GM23338 (cell line): ENCODE measurements at regions not wholly inside any gene's neighbourhood (a gene's known extent, or its start where the extent isn't known, plus 50 kb on each side); places are given as distances from the start of the nearest gene placed in this dataset.
A peak's percentile ranks its signal among the peaks of the same experiment; 100 is the strongest.

Experiments
- ATAC-seq: fragments of 200-7000 bp; cut with Tn5 transposase; 3 replicates; pipeline ENCODE4 v1.9.1; 2020
- DNase-seq: peaks from one replicate; pipeline ENCODE4 v3.0.0-alpha.2; 2015; ENCODE audit warnings: low spot score
- H2AFZ ChIP-seq: fragments of 200-600 bp; sonication (generic); 2 replicates; pipeline ENCODE4 v1.8.0; 2016; ENCODE audit warnings: antibody characterized with exemption, mild to moderate bottlenecking, moderate library complexity
- H3F3A ChIP-seq: fragments of 200-600 bp; sonication (generic); replicated peaks from 2 replicates; pipeline ENCODE4 v1.8.0; 2017; ENCODE audit warnings: antibody characterized with exemption, mixed run types, low read depth
- H3K27ac ChIP-seq: fragments of 200-600 bp; sonication (generic); 2 replicates; pipeline ENCODE4 v1.6.1; 2016; ENCODE audit warnings: low read depth
- H3K27me3 ChIP-seq: fragments of 200-600 bp; sonication (generic); 2 replicates; pipeline ENCODE4 v1.8.0; 2016; ENCODE audit warnings: mild to moderate bottlenecking, mixed run types, moderate library complexity; ENCODE audit not compliant: insufficient read depth
- H3K36me3 ChIP-seq: fragments of 200-600 bp; sonication (generic); 2 replicates; pipeline ENCODE4 v1.8.0; 2016; ENCODE audit warnings: mild to moderate bottlenecking; ENCODE audit not compliant: insufficient read depth
- H3K4me1 ChIP-seq: fragments of 200-600 bp; sonication (generic); 2 replicates; pipeline ENCODE4 v1.8.0; 2016; ENCODE audit warnings: mild to moderate bottlenecking, moderate library complexity; ENCODE audit not compliant: insufficient read depth
- H3K4me2 ChIP-seq: fragments of 200-600 bp; sonication (generic); 2 replicates; pipeline ENCODE4 v1.7.1; 2017; ENCODE audit warnings: mixed run types
- H3K4me3 ChIP-seq: fragments of 200-600 bp; sonication (generic); 2 replicates; pipeline ENCODE4 v1.6.1; 2016; ENCODE audit warnings: mixed run types
- H3K79me2 ChIP-seq: fragments of 200-600 bp; sonication (generic); replicated peaks from 2 replicates; pipeline ENCODE4 v1.8.0; 2017; ENCODE audit warnings: mild to moderate bottlenecking; ENCODE audit not compliant: insufficient read depth
- H3K9me2 ChIP-seq: fragments of 200-600 bp; sonication (generic); 2 replicates; pipeline ENCODE4 v1.8.0; 2017; ENCODE audit not compliant: insufficient read depth
- H4K20me1 ChIP-seq: fragments of 200-600 bp; sonication (generic); replicated peaks from 2 replicates; pipeline ENCODE4 v1.8.0; 2017; ENCODE audit warnings: mild to moderate bottlenecking; ENCODE audit not compliant: insufficient read depth
- H3K27ac Mint-ChIP-seq: 2 replicates; pipeline ENCODE4 v1.8.0; 2020; ENCODE audit warnings: inconsistent platforms, mild to moderate bottlenecking, moderate library complexity, mixed read lengths
- H3K27me3 Mint-ChIP-seq: 3 replicates; pipeline ENCODE4 v1.8.0; 2022; ENCODE audit warnings: low read depth, mild to moderate bottlenecking, moderate library complexity, mixed read lengths, inconsistent platforms; ENCODE audit not compliant: insufficient read depth, poor library complexity
- H3K36me3 Mint-ChIP-seq: 3 replicates; pipeline ENCODE4 v1.8.0; 2021; ENCODE audit warnings: low read depth, mild to moderate bottlenecking, inconsistent platforms, moderate library complexity, mixed read lengths
- H3K4me1 Mint-ChIP-seq: 3 replicates; pipeline ENCODE4 v1.8.0; 2020; ENCODE audit warnings: mild to moderate bottlenecking, inconsistent platforms, mixed read lengths
- H3K4me3 Mint-ChIP-seq: 3 replicates; pipeline ENCODE4 v1.8.0; 2021; ENCODE audit warnings: moderate library complexity, mild to moderate bottlenecking, inconsistent platforms, mixed read lengths
- H3K9me3 Mint-ChIP-seq: 3 replicates; pipeline ENCODE4 v1.8.0; 2020; ENCODE audit warnings: moderate library complexity, mild to moderate bottlenecking, inconsistent platforms, mixed read lengths
- EZH2 ChIP-seq: fragments of 200-600 bp; sonication (generic); IDR thresholded peaks from one replicate; pipeline ENCODE4 v1.8.0; 2017; ENCODE audit warnings: antibody characterized with exemption, mild to moderate bottlenecking, low read depth; ENCODE audit not compliant: unreplicated experiment
- EZH2phosphoT487 ChIP-seq: fragments of 200-600 bp; sonication (generic); IDR thresholded peaks from one replicate; pipeline ENCODE4 v1.8.1; 2018; ENCODE audit warnings: antibody characterized with exemption; ENCODE audit not compliant: unreplicated experiment
- NANOG ChIP-seq: IDR thresholded peaks from 2 replicates; pipeline ENCODE4 v1.6.1; 2016; ENCODE audit warnings: antibody characterized with exemption, borderline replicate concordance
- ZNF114 ChIP-seq: fragments of 250-450 bp; sonication (Bioruptor Pico); IDR thresholded peaks from 2 replicates; pipeline ENCODE4 v1.5.0; 2020; ENCODE audit warnings: mild to moderate bottlenecking, moderate library complexity
- ZNF331 ChIP-seq: fragments of 250-450 bp; sonication (Bioruptor Pico); IDR thresholded peaks from 2 replicates; pipeline ENCODE4 v1.5.0; 2020; ENCODE audit warnings: low read depth, mild to moderate bottlenecking, moderate library complexity
- TF ChIP-seq, protein P1 (sequence below), 2 experiments: fragments of 200-600 bp in 1 of 2; sonication (generic) in 1 of 2; conservative IDR thresholded peaks; 2 replicates each; pipeline versions ENCODE4 v1.5.1 to v1.6.1; 2016 to 2017; ENCODE audit warnings: antibody characterized with exemption in 2 of 2, low read depth in 2 of 2, mild to moderate bottlenecking in 2 of 2, moderate library complexity in 1 of 2
- TF ChIP-seq, protein P2 (sequence below): fragments of 250-450 bp; sonication (Bioruptor Pico); IDR thresholded peaks from 2 replicates; pipeline ENCODE4 v1.5.0; 2020; ENCODE audit warnings: mild to moderate bottlenecking, moderate library complexity
- TF ChIP-seq, protein P3 (sequence below): IDR thresholded peaks from one replicate; pipeline ENCODE4 v1.6.1; 2018; ENCODE audit warnings: antibody characterized with exemption; ENCODE audit not compliant: unreplicated experiment

DNA sequence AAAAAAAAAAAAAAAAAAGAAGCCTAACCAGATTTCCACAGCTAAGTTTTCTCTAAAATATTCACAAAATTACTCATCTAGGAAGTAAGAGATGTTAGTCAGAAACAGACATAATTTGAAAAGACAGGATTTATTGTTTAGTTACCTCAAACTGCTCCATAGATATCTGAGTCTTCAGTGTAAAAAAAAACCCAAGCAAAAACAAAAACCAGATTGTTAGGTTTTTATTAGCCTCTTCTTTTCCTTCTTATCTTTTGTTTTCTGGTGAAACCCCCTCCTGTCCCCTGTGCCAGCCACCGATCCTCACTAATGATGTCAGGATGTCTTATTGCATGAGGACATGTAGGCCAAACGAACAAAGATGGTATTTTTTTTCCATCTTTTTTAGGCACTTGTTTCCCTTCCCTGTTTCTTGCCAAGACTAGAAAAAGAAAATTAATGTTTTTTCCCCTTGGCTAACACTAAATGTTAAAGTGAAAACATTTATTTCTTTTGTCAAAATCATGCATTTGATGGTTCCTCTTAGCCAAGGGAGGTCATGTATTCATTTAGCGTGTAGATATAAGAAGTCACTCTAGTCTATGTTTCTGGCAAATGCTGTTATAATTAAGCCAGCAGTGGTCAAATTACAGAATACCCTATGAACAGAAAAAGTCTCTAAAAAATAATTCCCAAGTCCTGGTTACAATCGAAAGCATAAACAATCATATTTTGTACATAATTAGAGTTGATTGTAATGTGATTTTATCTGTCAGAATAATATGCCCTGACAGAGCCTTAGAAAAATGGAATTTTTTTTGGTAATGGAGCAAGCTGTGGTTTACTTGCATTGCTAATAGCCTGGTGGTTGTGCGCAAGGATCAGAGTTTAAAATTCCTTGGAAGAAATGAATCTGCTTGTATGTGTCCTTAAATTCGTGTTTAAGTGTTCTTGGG lies 702.4 kb upstream of the FZD8 start:
- Histone ChIP-seq H3K4me2 (no peak overlapping the region), H3K79me2 (no peaks in the 10 kb centered on the region), H3K4me3 (no peak overlapping the region), H4K20me1 (no peaks in the 10 kb centered on the region), H3K27me3 (no peaks in the 10 kb centered on the region), H2AFZ (no peak overlapping the region), H3K36me3 (no peaks in the 10 kb centered on the region), H3K9me2 (peaks cover 9% of the 10 kb centered on the region; the same call in 1 of the 2 replicates), H3K4me1 (no peaks in the 10 kb centered on the region), H3K27ac (no peak overlapping the region), H3F3A (no peaks in the 10 kb centered on the region)
- Mint-ChIP-seq H3K4me1 (peaks cover under 1% of the 10 kb centered on the region; the same call in 1 of the 3 replicates), H3K27ac (no peak overlapping the region), H3K4me3 (no peak overlapping the region), H3K27me3 (no peaks in the 10 kb centered on the region), H3K36me3 (no peaks in the 10 kb centered on the region), H3K9me3 (no peaks in the 10 kb centered on the region)
- ATAC-seq = no peak
- TF ChIP-seq EZH2 = no peak
- DNase-seq = no peak

DNA sequence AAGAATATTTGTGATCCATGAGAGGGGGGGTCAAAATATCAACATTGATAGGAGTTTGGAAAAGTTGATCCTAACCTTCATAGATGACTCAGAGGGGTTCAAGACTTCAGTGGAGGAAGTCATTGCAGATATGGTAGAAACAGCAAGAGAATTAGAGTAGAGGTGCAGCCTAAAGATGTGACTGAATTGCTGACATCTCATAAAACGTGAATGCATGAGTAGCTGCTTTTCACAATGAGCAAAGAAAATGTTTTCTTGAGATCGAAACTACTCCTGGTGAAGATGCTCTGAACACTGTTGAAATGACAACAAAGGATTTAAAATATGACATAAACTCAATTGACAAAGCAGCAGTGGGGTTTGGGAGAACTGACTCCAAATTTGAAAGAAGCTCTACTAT lies 700.7 kb upstream of the FZD8 start:
- 0 out of 2 replicates have a peak overlapping the region, but pooled peaks have one; percentile 23 for H2AFZ ChIP-seq
- H4K20me1 ChIP-seq = no peaks in the 10 kb centered on the region
- H3K9me2 ChIP-seq = peaks cover 9% of the 10 kb centered on the region; the same call in 1 of the 2 replicates
- no peaks in the 10 kb centered on the region for H3K36me3 ChIP-seq
- H3K4me3 ChIP-seq = no peak overlapping the region
- DNase-seq (no peak), ATAC-seq (no peak)
- H3K27ac ChIP-seq = no peak overlapping the region
- Mint-ChIP-seq H3K36me3 (no peaks in the 10 kb centered on the region), H3K4me1 (no peaks in the 10 kb centered on the region), H3K4me3 (no peak overlapping the region), H3K27me3 (no peaks in the 10 kb centered on the region), H3K9me3 (no peaks in the 10 kb centered on the region), H3K27ac (no peak overlapping the region)
- no peaks in the 10 kb centered on the region for H3K27me3 ChIP-seq
- no peak overlapping the region for H3K4me2 ChIP-seq
- H3K79me2 ChIP-seq = no peaks in the 10 kb centered on the region
- no peaks in the 10 kb centered on the region for H3K4me1 ChIP-seq
- no peaks in the 10 kb centered on the region for H3F3A ChIP-seq
- TF ChIP-seq, protein P1, sequence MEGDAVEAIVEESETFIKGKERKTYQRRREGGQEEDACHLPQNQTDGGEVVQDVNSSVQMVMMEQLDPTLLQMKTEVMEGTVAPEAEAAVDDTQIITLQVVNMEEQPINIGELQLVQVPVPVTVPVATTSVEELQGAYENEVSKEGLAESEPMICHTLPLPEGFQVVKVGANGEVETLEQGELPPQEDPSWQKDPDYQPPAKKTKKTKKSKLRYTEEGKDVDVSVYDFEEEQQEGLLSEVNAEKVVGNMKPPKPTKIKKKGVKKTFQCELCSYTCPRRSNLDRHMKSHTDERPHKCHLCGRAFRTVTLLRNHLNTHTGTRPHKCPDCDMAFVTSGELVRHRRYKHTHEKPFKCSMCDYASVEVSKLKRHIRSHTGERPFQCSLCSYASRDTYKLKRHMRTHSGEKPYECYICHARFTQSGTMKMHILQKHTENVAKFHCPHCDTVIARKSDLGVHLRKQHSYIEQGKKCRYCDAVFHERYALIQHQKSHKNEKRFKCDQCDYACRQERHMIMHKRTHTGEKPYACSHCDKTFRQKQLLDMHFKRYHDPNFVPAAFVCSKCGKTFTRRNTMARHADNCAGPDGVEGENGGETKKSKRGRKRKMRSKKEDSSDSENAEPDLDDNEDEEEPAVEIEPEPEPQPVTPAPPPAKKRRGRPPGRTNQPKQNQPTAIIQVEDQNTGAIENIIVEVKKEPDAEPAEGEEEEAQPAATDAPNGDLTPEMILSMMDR (conservative IDR thresholded peaks at IDR 0.05; ENCODE audit: low read depth in 2 of 2) = no peak
- TF ChIP-seq EZH2phosphoT487 (no peak), ZNF114 (no peak), NANOG (no peak), ZNF331 (no peak), EZH2 (no peak)
- TF ChIP-seq, protein P2, sequence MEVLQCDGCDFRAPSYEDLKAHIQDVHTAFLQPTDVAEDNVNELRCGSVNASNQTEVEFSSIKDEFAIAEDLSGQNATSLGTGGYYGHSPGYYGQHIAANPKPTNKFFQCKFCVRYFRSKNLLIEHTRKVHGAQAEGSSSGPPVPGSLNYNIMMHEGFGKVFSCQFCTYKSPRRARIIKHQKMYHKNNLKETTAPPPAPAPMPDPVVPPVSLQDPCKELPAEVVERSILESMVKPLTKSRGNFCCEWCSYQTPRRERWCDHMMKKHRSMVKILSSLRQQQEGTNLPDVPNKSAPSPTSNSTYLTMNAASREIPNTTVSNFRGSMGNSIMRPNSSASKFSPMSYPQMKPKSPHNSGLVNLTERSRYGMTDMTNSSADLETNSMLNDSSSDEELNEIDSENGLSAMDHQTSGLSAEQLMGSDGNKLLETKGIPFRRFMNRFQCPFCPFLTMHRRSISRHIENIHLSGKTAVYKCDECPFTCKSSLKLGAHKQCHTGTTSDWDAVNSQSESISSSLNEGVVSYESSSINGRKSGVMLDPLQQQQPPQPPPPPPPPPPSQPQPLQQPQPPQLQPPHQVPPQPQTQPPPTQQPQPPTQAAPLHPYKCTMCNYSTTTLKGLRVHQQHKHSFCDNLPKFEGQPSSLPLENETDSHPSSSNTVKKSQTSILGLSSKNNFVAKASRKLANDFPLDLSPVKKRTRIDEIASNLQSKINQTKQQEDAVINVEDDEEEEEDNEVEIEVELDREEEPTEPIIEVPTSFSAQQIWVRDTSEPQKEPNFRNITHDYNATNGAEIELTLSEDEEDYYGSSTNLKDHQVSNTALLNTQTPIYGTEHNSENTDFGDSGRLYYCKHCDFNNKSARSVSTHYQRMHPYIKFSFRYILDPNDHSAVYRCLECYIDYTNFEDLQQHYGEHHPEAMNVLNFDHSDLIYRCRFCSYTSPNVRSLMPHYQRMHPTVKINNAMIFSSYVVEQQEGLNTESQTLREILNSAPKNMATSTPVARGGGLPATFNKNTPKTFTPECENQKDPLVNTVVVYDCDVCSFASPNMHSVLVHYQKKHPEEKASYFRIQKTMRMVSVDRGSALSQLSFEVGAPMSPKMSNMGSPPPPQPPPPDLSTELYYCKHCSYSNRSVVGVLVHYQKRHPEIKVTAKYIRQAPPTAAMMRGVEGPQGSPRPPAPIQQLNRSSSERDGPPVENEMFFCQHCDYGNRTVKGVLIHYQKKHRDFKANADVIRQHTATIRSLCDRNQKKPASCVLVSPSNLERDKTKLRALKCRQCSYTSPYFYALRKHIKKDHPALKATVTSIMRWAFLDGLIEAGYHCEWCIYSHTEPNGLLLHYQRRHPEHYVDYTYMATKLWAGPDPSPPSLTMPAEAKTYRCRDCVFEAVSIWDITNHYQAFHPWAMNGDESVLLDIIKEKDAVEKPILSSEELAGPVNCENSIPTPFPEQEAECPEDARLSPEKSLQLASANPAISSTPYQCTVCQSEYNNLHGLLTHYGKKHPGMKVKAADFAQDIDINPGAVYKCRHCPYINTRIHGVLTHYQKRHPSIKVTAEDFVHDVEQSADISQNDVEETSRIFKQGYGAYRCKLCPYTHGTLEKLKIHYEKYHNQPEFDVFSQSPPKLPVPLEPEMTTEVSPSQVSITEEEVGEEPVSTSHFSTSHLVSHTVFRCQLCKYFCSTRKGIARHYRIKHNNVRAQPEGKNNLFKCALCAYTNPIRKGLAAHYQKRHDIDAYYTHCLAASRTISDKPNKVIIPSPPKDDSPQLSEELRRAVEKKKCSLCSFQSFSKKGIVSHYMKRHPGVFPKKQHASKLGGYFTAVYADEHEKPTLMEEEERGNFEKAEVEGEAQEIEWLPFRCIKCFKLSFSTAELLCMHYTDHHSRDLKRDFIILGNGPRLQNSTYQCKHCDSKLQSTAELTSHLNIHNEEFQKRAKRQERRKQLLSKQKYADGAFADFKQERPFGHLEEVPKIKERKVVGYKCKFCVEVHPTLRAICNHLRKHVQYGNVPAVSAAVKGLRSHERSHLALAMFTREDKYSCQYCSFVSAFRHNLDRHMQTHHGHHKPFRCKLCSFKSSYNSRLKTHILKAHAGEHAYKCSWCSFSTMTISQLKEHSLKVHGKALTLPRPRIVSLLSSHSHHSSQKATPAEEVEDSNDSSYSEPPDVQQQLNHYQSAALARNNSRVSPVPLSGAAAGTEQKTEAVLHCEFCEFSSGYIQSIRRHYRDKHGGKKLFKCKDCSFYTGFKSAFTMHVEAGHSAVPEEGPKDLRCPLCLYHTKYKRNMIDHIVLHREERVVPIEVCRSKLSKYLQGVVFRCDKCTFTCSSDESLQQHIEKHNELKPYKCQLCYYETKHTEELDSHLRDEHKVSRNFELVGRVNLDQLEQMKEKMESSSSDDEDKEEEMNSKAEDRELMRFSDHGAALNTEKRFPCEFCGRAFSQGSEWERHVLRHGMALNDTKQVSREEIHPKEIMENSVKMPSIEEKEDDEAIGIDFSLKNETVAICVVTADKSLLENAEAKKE (CRISPR knock-in tag) = no peak
- TF ChIP-seq, protein P3, sequence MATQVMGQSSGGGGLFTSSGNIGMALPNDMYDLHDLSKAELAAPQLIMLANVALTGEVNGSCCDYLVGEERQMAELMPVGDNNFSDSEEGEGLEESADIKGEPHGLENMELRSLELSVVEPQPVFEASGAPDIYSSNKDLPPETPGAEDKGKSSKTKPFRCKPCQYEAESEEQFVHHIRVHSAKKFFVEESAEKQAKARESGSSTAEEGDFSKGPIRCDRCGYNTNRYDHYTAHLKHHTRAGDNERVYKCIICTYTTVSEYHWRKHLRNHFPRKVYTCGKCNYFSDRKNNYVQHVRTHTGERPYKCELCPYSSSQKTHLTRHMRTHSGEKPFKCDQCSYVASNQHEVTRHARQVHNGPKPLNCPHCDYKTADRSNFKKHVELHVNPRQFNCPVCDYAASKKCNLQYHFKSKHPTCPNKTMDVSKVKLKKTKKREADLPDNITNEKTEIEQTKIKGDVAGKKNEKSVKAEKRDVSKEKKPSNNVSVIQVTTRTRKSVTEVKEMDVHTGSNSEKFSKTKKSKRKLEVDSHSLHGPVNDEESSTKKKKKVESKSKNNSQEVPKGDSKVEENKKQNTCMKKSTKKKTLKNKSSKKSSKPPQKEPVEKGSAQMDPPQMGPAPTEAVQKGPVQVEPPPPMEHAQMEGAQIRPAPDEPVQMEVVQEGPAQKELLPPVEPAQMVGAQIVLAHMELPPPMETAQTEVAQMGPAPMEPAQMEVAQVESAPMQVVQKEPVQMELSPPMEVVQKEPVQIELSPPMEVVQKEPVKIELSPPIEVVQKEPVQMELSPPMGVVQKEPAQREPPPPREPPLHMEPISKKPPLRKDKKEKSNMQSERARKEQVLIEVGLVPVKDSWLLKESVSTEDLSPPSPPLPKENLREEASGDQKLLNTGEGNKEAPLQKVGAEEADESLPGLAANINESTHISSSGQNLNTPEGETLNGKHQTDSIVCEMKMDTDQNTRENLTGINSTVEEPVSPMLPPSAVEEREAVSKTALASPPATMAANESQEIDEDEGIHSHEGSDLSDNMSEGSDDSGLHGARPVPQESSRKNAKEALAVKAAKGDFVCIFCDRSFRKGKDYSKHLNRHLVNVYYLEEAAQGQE = no peak
